ENCODE measurements at regions not wholly inside any gene's neighbourhood (a gene's known extent, or its start where the extent isn't known, plus 50 kb on each side); places are given as distances from the start of the nearest gene placed in this dataset.
"Not testable (repeated sequence)": the region's sequence is repeated elsewhere in the genome, so short reads cannot be mapped to it uniquely, and the experiment has no call there.

GRCh38 chr7:124246262-124246863 is 213.5 kb upstream of the TMEM229A start:
- no peak for DNase-seq (ENCODE audit: low spot score)
- in situ Hi-C loops (cut with MboI; ENCODE audit: low sequenced_read_pairs, unreplicated experiment), result no loop called here
- TF ChIP-seq CTCF (IDR thresholded peaks at IDR 0.05; ENCODE audit: borderline replicate concordance, control extremely low read depth, extremely low read depth, insufficient read depth, missing control alignments), result no peak

GRCh38 chr7:124244469-124244868 is 211.6 kb upstream of the TMEM229A start:
- DNase-seq (ENCODE audit: low spot score); in situ Hi-C loops (cut with MboI; ENCODE audit: low sequenced_read_pairs, unreplicated experiment): not testable (repeated sequence)

- no peak for TF ChIP-seq CTCF (IDR thresholded peaks at IDR 0.05; ENCODE audit: borderline replicate concordance, control extremely low read depth, extremely low read depth, insufficient read depth, missing control alignments)
- in situ Hi-C loops (cut with MboI; ENCODE audit: low sequenced_read_pairs, unreplicated experiment), result no loop called here
- DNase-seq (ENCODE audit: low spot score), result no peak
These were observed 186.8 kb upstream of the TMEM229A start for GRCh38 chr7:124219681-124220080.

GRCh38 chr7:124208642-124209041 is 175.8 kb upstream of the TMEM229A start:
- DNase-seq (ENCODE audit: low spot score), result no peak
- in situ Hi-C loops (cut with MboI; ENCODE audit: low sequenced_read_pairs, unreplicated experiment), result no loop called here
- TF ChIP-seq CTCF (IDR thresholded peaks at IDR 0.05; ENCODE audit: borderline replicate concordance, control extremely low read depth, extremely low read depth, insufficient read depth, missing control alignments), result no peak

- no peak for DNase-seq (ENCODE audit: low spot score)
- in situ Hi-C loops (cut with MboI; ENCODE audit: low sequenced_read_pairs, unreplicated experiment), result no loop called here
- TF ChIP-seq CTCF (IDR thresholded peaks at IDR 0.05; ENCODE audit: borderline replicate concordance, control extremely low read depth, extremely low read depth, insufficient read depth, missing control alignments), result no peak
These were observed 175.3 kb upstream of the TMEM229A start for GRCh38 chr7:124208173-124208572.

GRCh38 chr7:124205526-124205925 is 172.7 kb upstream of the TMEM229A start:
- no peak for DNase-seq (ENCODE audit: low spot score)
- TF ChIP-seq CTCF (IDR thresholded peaks at IDR 0.05; ENCODE audit: borderline replicate concordance, control extremely low read depth, extremely low read depth, insufficient read depth, missing control alignments), result no peak
- in situ Hi-C loops (cut with MboI; ENCODE audit: low sequenced_read_pairs, unreplicated experiment), result no loop called here

- TF ChIP-seq CTCF (IDR thresholded peaks at IDR 0.05; ENCODE audit: borderline replicate concordance, control extremely low read depth, extremely low read depth, insufficient read depth, missing control alignments), result no peak
- in situ Hi-C loops (cut with MboI; ENCODE audit: low sequenced_read_pairs, unreplicated experiment), result no loop called here
- no peak for DNase-seq (ENCODE audit: low spot score)
These were observed 169.7 kb upstream of the TMEM229A start for GRCh38 chr7:124202546-124202945.

Data from GM13976 (cell line).